Fibroblast of mammary gland (primary cell): ENCODE measurements at regions not wholly inside any gene's neighbourhood (a gene's known extent, or its start where the extent isn't known, plus 50 kb on each side); places are given as distances from the start of the nearest gene placed in this dataset.

Experiments
- DNase-seq: peaks from one replicate; pipeline ENCODE4 v3.0.0-alpha.2; 2010; ENCODE audit warnings: low read depth
- H3K4me3 ChIP-seq: 2 replicates; pipeline ENCODE4 v1.5.1; 2011; ENCODE audit warnings: low read depth, mild to moderate bottlenecking, low read length, moderate library complexity; ENCODE audit not compliant: control insufficient read depth
- TF ChIP-seq, protein P1 (sequence below): conservative IDR thresholded peaks from 2 replicates; pipeline ENCODE4 v1.5.1; 2011; ENCODE audit warnings: low read depth, low read length, inconsistent platforms; ENCODE audit not compliant: control insufficient read depth, insufficient read depth

DNA sequence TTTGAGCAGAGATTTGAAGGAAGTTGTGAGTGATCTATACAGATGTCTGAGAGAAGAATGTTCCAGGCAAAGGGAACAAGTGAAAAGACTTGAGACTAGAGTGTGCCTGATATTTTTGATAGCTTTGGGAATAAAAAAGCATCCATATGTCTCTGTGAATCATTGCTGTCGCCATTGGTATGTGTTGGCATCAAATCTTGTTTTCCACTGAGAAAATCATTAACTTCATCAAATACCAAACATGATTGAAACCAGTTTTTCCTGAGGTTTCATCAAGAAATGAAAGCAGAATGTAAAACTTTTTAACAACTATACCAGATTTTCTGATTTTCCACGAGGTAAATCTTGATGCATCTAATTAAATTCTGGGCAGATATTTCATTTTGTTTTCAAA is 862.6 kb downstream of the DIAPH3 start:
- H3K4me3 ChIP-seq = no peak overlapping the region
- TF ChIP-seq, protein P1, sequence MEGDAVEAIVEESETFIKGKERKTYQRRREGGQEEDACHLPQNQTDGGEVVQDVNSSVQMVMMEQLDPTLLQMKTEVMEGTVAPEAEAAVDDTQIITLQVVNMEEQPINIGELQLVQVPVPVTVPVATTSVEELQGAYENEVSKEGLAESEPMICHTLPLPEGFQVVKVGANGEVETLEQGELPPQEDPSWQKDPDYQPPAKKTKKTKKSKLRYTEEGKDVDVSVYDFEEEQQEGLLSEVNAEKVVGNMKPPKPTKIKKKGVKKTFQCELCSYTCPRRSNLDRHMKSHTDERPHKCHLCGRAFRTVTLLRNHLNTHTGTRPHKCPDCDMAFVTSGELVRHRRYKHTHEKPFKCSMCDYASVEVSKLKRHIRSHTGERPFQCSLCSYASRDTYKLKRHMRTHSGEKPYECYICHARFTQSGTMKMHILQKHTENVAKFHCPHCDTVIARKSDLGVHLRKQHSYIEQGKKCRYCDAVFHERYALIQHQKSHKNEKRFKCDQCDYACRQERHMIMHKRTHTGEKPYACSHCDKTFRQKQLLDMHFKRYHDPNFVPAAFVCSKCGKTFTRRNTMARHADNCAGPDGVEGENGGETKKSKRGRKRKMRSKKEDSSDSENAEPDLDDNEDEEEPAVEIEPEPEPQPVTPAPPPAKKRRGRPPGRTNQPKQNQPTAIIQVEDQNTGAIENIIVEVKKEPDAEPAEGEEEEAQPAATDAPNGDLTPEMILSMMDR = no peak
- DNase-seq = no peak

DNA sequence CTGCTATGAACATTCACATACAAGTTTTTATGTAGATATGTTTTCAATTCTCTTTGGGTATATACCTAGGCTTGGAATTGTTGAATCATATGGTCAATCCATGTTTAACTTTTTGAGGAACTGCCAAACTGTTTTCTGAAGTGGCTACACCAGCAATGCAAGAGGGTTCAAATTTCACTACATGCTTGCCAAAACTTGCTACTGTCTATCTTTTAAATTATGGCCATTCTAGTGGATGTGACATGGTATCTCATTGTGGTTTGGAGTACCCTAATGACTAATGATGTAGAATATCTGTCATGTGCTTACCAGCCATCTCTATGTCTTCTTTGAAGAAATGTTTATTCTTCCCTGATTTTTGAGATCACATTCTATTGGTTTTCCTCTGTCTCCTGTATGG is 860.3 kb downstream of the DIAPH3 start:
- no peak for DNase-seq
- H3K4me3 ChIP-seq = no peak overlapping the region
- TF ChIP-seq, protein P1 = no peak

DNA sequence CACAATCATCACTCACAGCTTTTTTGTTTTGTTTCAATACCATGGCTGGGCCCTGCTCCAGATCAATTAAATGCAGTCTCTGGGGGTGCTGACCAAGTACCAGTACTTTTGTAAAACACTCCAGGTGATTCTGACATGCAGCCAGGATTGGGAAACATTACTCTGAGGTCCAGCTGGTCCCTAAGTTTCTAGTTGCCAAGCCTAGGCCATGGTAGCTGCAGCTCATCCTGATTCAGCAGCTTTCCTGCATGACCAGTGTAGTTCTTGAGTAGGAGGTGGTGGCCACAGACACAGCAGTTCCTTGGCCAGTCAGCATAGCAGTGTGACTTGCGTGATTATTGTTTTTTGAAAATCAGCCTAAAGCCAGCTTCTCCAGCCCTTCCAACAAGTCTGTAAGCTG is 859.1 kb downstream of the DIAPH3 start:
- DNase-seq = no peak
- TF ChIP-seq, protein P1 = no peak
- H3K4me3 ChIP-seq = no peak overlapping the region

DNA sequence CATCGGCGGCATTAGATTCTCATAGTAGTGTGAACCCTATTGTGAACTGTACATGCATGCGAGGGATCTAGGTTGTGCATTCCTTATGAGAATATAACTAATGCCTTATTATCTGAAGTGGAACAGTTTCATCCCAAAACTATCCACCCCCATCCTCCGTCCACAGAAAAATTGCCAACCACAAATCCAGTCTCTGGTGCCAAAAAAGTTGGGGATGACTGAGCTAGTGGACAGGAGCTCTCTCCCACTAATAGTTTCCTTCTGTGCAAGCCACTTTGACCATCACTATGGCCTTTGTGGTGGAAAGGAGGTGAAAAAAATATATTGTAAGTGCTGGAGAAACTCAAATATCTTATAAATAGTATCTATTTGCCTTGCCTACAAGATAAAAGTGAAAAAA is 857.8 kb downstream of the DIAPH3 start:
- no peak overlapping the region for H3K4me3 ChIP-seq
- no peak for DNase-seq
- TF ChIP-seq, protein P1 = no peak

DNA sequence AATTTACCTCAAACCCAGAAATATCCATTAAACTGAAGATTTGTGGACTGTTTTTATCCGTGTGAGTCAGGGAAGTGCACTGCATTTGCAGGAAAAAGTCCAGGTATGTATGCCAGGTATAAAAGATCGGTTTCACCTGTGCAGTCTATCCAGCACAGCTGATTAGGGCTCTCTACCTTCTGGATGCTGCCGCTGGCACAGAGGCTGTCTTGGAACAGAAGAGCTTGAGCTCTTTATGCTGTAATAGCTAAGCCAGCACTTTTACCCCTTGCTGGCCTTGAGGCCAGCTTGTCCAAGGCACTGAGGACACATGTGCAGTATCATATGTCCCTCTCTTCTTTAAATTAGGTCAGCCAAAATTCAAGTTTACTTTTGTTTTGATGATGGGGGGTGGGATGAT is 851.0 kb downstream of the DIAPH3 start:
- DNase-seq = no peak
- TF ChIP-seq, protein P1 = no peak

DNA sequence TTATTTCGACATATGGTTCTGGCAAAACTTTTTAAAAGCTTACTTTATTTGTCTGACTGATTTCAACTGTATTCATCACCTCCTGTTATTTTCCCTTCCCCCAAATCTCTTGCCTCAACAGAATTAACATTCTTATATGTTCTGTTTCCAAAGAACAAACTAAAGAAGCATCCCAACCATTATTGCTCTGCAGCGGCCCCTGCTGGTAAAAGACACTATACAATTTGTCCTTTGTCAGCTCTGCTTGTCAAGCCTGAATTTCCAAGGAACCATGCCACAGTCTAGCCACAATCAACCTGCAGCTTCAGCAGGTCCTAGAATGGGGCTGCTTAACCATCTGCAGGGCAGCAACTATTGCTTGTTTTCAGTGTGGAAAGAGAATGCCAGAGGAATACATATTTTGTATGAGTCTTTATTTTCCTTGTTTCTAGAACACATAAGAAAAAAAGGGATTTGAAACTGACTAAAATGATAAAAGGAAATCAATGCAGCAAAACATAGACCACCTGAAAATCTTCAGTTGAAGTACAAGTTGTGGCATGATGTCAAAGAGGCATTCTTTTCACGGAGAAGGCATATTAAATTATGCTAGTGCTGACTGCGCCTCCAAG is 845.3 kb downstream of the DIAPH3 start:
- DNase-seq = peak; percentile 45
- no peak overlapping the region for H3K4me3 ChIP-seq
- TF ChIP-seq, protein P1 = peak; percentile 72

More for the DNA sequence above, 851.0 kb downstream of the DIAPH3 start:
- H3K4me3 ChIP-seq = no peak overlapping the region

DNA sequence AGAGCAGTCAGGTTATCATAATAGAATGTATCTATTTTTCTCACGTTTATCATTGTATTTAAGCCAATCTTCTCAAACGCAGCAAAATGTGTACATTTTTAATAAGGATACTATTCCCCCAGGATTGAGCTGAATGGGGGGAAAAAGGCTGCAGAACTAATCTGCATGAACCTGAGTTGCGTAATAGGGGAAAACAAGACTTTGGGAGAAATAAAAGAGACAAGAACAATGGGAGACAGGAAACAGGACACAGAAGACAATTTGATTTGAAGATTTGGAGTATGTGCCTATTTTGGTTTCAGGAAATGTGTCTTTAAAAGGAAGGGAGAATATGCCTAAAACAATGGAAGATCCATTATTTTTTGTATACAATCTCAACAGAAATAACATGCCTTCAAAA is 844.5 kb downstream of the DIAPH3 start:
- DNase-seq = no peak
- H3K4me3 ChIP-seq = no peak overlapping the region
- TF ChIP-seq, protein P1 = no peak
